CMK (cell line): ENCODE measurements at regions not wholly inside any gene's neighbourhood (a gene's known extent, or its start where the extent isn't known, plus 50 kb on each side); places are given as distances from the start of the nearest gene placed in this dataset.

Source experiments
- DNase-seq: peaks from one replicate; pipeline ENCODE4 v3.0.0-alpha.2; 2010; ENCODE audit warnings: low read depth

GRCh38 chr7:22586786-22587140, 86.8 kb upstream of the STEAP1B start:
- DNase-seq, result no peak

- no peak for DNase-seq
Measured at GRCh38 chr7:22586101-22586785, 86.3 kb upstream of the STEAP1B start.

- DNase-seq, result no peak
Measured at GRCh38 chr7:22584179-22584578, 84.2 kb upstream of the STEAP1B start.

GRCh38 chr7:22582863-22583622, 83.1 kb upstream of the STEAP1B start:
- no peak for DNase-seq

GRCh38 chr7:22581099-22581498, 81.1 kb upstream of the STEAP1B start:
- no peak for DNase-seq

GRCh38 chr7:22579961-22580360, 80.0 kb upstream of the STEAP1B start:
- no peak for DNase-seq

- no peak for DNase-seq
Measured at GRCh38 chr7:22578007-22578733, 78.2 kb upstream of the STEAP1B start.

GRCh38 chr7:22577470-22578001, 77.5 kb upstream of the STEAP1B start:
- DNase-seq, result no peak

GRCh38 chr7:22576612-22577469, 76.9 kb upstream of the STEAP1B start:
- DNase-seq, result no peak

GRCh38 chr7:22574754-22575520, 74.9 kb upstream of the STEAP1B start:
- no peak for DNase-seq

GRCh38 chr7:22572937-22573336, 72.9 kb upstream of the STEAP1B start:
- no peak for DNase-seq

GRCh38 chr7:22572292-22572691, 72.3 kb upstream of the STEAP1B start:
- no peak for DNase-seq

GRCh38 chr7:22571766-22572165, 71.8 kb upstream of the STEAP1B start:
- DNase-seq, result no peak

GRCh38 chr7:22569586-22570321, 69.8 kb upstream of the STEAP1B start:
- no peak for DNase-seq

- no peak for DNase-seq
Measured at GRCh38 chr7:22566592-22566991, 66.6 kb upstream of the STEAP1B start.

- no peak for DNase-seq
Measured at GRCh38 chr7:22566176-22566575, 66.2 kb upstream of the STEAP1B start.

GRCh38 chr7:22565315-22565811, 65.4 kb upstream of the STEAP1B start:
- no peak for DNase-seq

GRCh38 chr7:22564511-22565045, 64.6 kb upstream of the STEAP1B start:
- no peak for DNase-seq

- no peak for DNase-seq
Measured at GRCh38 chr7:22563621-22564241, 63.7 kb upstream of the STEAP1B start.
